SK-N-SH (cell line): ENCODE measurements at regions not wholly inside any gene's neighbourhood (a gene's known extent, or its start where the extent isn't known, plus 50 kb on each side); places are given as distances from the start of the nearest gene placed in this dataset.

Experiments used
- CTCF ChIA-PET: fragments of 300-600, 350-600 bp; formaldehyde crosslinking; extraction: SDS; loops from one replicate; lab custom pipeline; 2021; lab: Yijun Ruan, JAX
- POLR2A ChIA-PET: fragments of 350-600 bp; sonication (Branson Sonifier 250); formaldehyde crosslinking; extraction: SDS; loops from one replicate; lab custom pipeline; 2020; ENCODE audit warnings: antibody characterized with exemption, inconsistent platforms; lab: Yijun Ruan, JAX
- DNase-seq: peaks from one replicate; pipeline ENCODE4 v3.0.0; 2012
- H2AFZ ChIP-seq: fragments of 200-600 bp; sonication (generic); 2 replicates; pipeline ENCODE4 v1.8.1; 2016; ENCODE audit warnings: antibody characterized with exemption, mild to moderate bottlenecking, low read depth
- H3F3A ChIP-seq: fragments of 200-600 bp; sonication (generic); replicated peaks from 2 replicates; pipeline ENCODE3; 2016; ENCODE audit warnings: antibody characterized with exemption, mild to moderate bottlenecking; ENCODE audit not compliant: insufficient read depth
- H3K27ac ChIP-seq, 2 experiments: fragments of 200-500 bp in 1 of 2; fragments of 200-600 bp in 1 of 2; sonication (Bioruptor generic) in 1 of 2; sonication (generic), shearing (Covaris generic) in 1 of 2; 2 replicates each; pipeline versions ENCODE4 v1.5.1 to v1.6.1; 2014 to 2016; ENCODE audit warnings: low read depth in 2 of 2, inconsistent platforms in 1 of 2, low read length in 1 of 2, mild to moderate bottlenecking in 1 of 2, mixed read lengths in 1 of 2
- H3K27me3 ChIP-seq: fragments of 200-600 bp; sonication (generic), shearing (Covaris generic); 2 replicates; pipeline ENCODE4 v1.6.1; 2016; ENCODE audit warnings: mixed run types; ENCODE audit not compliant: insufficient read depth
- H3K36me3 ChIP-seq, 2 experiments: fragments of 200-500 bp in 1 of 2; fragments of 200-600 bp in 1 of 2; sonication (Bioruptor generic) in 1 of 2; sonication (generic) in 1 of 2; replicated peaks in 1 of 2; 2 replicates each; pipeline versions ENCODE3 to v1.5.1; 2014 to 2016; ENCODE audit warnings: low read length in 1 of 2, mild to moderate bottlenecking in 1 of 2; ENCODE audit not compliant: insufficient read depth in 2 of 2, control insufficient read depth in 1 of 2
- H3K4me1 ChIP-seq, 2 experiments: fragments of 200-500 bp in 1 of 2; fragments of 200-600 bp in 1 of 2; sonication (Bioruptor generic) in 1 of 2; sonication (generic), shearing (Covaris generic) in 1 of 2; 2 replicates each; pipeline versions ENCODE4 v1.5.1 to v1.6.1; 2014 to 2016; ENCODE audit warnings: low read depth in 1 of 2, low read length in 1 of 2, mixed run types in 1 of 2; ENCODE audit not compliant: insufficient read depth in 2 of 2, control insufficient read depth in 1 of 2
- H3K4me2 ChIP-seq: fragments of 200-600 bp; sonication (generic), shearing (Covaris generic); 2 replicates; pipeline ENCODE4 v1.6.1; 2017; ENCODE audit warnings: mixed run types
- H3K4me3 ChIP-seq, 2 experiments: fragments of 200-500 bp in 1 of 2; fragments of 200-600 bp in 1 of 2; sonication (Bioruptor generic) in 1 of 2; sonication (generic), shearing (Covaris generic) in 1 of 2; 2 replicates each; pipeline versions ENCODE4 v1.5.1 to v1.8.1; 2014 to 2016; ENCODE audit warnings: low read depth in 2 of 2, inconsistent platforms in 1 of 2, low read length in 1 of 2, mild to moderate bottlenecking in 1 of 2, mixed read lengths in 1 of 2, moderate library complexity in 1 of 2
- H3K79me2 ChIP-seq: fragments of 200-600 bp; sonication (generic); 2 replicates; pipeline ENCODE4 v1.8.1; 2017; ENCODE audit warnings: mild to moderate bottlenecking; ENCODE audit not compliant: insufficient read depth
- H3K9ac ChIP-seq: fragments of 200-600 bp; sonication (generic); 2 replicates; pipeline ENCODE4 v1.6.1; 2017; ENCODE audit warnings: mixed run types
- H3K9me2 ChIP-seq: fragments of 200-600 bp; sonication (generic); 2 replicates; pipeline ENCODE4 v1.6.1; 2017; ENCODE audit warnings: mixed run types
- H3K9me3 ChIP-seq: fragments of 200-600 bp; sonication (generic); 2 replicates; pipeline ENCODE4 v1.6.1; 2017; ENCODE audit warnings: mixed run types, mild to moderate bottlenecking, moderate library complexity
- H4K20me1 ChIP-seq: fragments of 200-600 bp; sonication (generic); 2 replicates; pipeline ENCODE4 v1.6.1; 2017; ENCODE audit warnings: mild to moderate bottlenecking, mixed run types; ENCODE audit not compliant: insufficient read depth
- JUND ChIP-seq: IDR thresholded peaks from 2 replicates; pipeline ENCODE4 v1.4.0; 2012
- NRF1 ChIP-seq: IDR thresholded peaks from 2 replicates; pipeline ENCODE4 v1.6.1; 2012; ENCODE audit warnings: low read depth, mild to moderate bottlenecking, low read length
- RAD21 ChIP-seq: IDR thresholded peaks from 2 replicates; pipeline ENCODE4 v1.6.1; 2012; ENCODE audit warnings: mild to moderate bottlenecking, low read length
- RCOR1 ChIP-seq: fragments of 150-350 bp; IDR thresholded peaks from 2 replicates; pipeline ENCODE4 v1.6.1; 2017; ENCODE audit warnings: antibody characterized with exemption, low read length
- RFX5 ChIP-seq: IDR thresholded peaks from 2 replicates; pipeline ENCODE4 v1.6.1; 2012; ENCODE audit warnings: mild to moderate bottlenecking, improper control_type of control experiment, low read length
- TCF12 ChIP-seq: IDR thresholded peaks from 2 replicates; pipeline ENCODE4 v1.4.0; 2012
- YY1 ChIP-seq: IDR thresholded peaks from 2 replicates; pipeline ENCODE4 v1.4.0; 2012; ENCODE audit warnings: low read depth, mild to moderate bottlenecking
- WGBS: methylation state at CpG from one replicate; pipeline ENCODE4 v1.1.6; 2017; ENCODE audit warnings: low lambda C conversion rate; 5-methylcytosine and 5-hydroxymethylcytosine counted together
- TF ChIP-seq, protein P1 (sequence below): IDR thresholded peaks from 2 replicates; pipeline ENCODE4 v1.4.0; 2012; ENCODE audit warnings: low read depth, borderline replicate concordance
- TF ChIP-seq, protein P2 (sequence below): fragments of 200-600 bp; sonication (generic); IDR thresholded peaks from 2 replicates; pipeline ENCODE4 v1.6.1; 2017; ENCODE audit warnings: antibody characterized with exemption, mild to moderate bottlenecking, moderate library complexity
- TF ChIP-seq, protein P3 (sequence below): IDR thresholded peaks from 2 replicates; pipeline ENCODE4 v1.6.1; 2012; ENCODE audit warnings: mild to moderate bottlenecking, low read depth, low read length, moderate library complexity

DNA sequence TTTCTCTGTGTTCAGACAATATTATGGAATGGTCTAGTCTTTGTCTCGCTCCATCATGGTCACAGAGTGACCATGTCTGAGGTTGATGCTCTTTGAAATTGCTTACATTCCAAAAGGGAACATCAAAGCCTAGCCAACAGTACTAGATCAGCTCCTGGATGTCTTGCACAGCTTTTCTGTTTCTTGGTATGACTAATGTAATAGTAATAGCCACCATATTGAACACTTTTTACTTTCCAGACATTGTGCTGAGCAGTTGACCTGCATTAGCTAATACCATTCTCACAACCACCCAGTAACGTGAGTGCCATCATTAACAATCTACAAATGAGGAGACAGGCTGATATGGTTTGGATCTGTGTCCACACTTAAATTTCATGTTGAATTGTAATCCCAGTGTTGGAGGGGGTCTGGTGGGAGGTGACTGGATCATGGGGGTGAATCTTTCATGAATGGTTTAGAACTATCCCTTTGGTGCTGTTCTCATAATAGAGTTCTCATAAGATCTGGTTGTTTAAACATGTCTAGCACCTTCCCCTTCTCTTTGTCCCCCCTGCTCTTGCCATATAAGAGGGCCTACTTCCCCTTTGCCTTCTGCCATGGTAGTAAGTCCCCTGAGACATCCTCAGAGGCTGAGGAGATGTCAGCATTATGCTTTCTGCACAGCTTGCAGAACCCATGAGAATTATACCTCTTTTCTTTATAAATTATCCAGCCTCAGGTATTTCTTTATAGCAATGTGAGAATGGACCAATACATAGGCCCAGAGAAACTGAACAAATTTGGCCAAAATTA lies 577.5 kb upstream of the CLINT1 start:
- H3K9me3 ChIP-seq: no peaks in the 10 kb centered on the region
- H3K9me2 ChIP-seq: no peaks in the 10 kb centered on the region
- WGBS: 33% methylated on average over 1 of the region's 2 CpGs
- no peak overlapping the region for H3K27ac ChIP-seq
- no peaks in the 10 kb centered on the region; the same call in 1 of the 2 replicates for H3K27me3 ChIP-seq
- no peaks in the 10 kb centered on the region for H3K4me1 ChIP-seq
- H3K4me3 ChIP-seq: no peak overlapping the region
- H3K4me2 ChIP-seq: no peak overlapping the region
- H3K9ac ChIP-seq: no peak overlapping the region
- DNase-seq: no peak
- no peaks in the 10 kb centered on the region for H4K20me1 ChIP-seq
- CTCF ChIA-PET: interaction anchor here (0.5 to 1.0 kb wide), 2 partner anchors 124 to 462 kb away, joined by 3 read pairs; no protein-coding TSS in a partner anchor
- no peak overlapping the region for H2AFZ ChIP-seq
- no peaks in the 10 kb centered on the region for H3K36me3 ChIP-seq
- TF ChIP-seq JUND (no peak), RFX5 (no peak), YY1 (no peak), RCOR1 (no peak), NRF1 (no peak), RAD21 (no peak), TCF12 (no peak)
- TF ChIP-seq, protein P1, sequence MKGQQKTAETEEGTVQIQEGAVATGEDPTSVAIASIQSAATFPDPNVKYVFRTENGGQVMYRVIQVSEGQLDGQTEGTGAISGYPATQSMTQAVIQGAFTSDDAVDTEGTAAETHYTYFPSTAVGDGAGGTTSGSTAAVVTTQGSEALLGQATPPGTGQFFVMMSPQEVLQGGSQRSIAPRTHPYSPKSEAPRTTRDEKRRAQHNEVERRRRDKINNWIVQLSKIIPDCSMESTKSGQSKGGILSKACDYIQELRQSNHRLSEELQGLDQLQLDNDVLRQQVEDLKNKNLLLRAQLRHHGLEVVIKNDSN: no peak
- TF ChIP-seq, protein P2, sequence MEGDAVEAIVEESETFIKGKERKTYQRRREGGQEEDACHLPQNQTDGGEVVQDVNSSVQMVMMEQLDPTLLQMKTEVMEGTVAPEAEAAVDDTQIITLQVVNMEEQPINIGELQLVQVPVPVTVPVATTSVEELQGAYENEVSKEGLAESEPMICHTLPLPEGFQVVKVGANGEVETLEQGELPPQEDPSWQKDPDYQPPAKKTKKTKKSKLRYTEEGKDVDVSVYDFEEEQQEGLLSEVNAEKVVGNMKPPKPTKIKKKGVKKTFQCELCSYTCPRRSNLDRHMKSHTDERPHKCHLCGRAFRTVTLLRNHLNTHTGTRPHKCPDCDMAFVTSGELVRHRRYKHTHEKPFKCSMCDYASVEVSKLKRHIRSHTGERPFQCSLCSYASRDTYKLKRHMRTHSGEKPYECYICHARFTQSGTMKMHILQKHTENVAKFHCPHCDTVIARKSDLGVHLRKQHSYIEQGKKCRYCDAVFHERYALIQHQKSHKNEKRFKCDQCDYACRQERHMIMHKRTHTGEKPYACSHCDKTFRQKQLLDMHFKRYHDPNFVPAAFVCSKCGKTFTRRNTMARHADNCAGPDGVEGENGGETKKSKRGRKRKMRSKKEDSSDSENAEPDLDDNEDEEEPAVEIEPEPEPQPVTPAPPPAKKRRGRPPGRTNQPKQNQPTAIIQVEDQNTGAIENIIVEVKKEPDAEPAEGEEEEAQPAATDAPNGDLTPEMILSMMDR: no peak
- TF ChIP-seq, all 33 proteins: peak for 0
- peaks cover 3% of the 10 kb centered on the region for H3F3A ChIP-seq
- no peaks in the 10 kb centered on the region for H3K79me2 ChIP-seq
- POLR2A ChIA-PET: no interaction called here

DNA sequence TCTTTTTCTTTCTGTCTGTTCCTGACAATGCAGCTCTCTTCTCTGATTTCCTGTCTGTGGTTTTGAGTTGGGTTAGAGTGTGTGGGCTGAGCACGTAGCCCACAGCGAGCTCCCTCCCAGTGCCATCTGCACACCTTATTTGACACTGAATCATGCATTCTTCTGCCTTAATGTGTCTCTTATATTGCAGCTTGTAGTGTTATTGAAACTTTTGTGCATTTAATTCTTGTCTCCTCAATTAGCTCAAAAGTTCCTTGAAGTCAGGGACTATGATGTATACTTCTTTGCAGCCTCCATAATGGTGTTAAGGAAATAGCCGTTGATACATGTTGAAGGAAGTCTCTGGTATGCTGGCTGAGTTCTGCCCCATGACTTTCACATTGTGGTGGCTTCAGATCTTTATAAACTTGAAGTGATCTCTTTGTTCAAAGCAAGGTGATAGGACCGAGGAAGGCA lies 576.2 kb upstream of the CLINT1 start:
- no peak for DNase-seq

More for the DNA sequence above, 576.2 kb upstream of the CLINT1 start:
- H3K9ac ChIP-seq: no peak overlapping the region
- CTCF ChIA-PET: interaction anchor here (1.0 kb wide), 1 partner anchor 126 kb away, joined by 3 read pairs; no protein-coding TSS in a partner anchor
- TF ChIP-seq, protein P3, sequence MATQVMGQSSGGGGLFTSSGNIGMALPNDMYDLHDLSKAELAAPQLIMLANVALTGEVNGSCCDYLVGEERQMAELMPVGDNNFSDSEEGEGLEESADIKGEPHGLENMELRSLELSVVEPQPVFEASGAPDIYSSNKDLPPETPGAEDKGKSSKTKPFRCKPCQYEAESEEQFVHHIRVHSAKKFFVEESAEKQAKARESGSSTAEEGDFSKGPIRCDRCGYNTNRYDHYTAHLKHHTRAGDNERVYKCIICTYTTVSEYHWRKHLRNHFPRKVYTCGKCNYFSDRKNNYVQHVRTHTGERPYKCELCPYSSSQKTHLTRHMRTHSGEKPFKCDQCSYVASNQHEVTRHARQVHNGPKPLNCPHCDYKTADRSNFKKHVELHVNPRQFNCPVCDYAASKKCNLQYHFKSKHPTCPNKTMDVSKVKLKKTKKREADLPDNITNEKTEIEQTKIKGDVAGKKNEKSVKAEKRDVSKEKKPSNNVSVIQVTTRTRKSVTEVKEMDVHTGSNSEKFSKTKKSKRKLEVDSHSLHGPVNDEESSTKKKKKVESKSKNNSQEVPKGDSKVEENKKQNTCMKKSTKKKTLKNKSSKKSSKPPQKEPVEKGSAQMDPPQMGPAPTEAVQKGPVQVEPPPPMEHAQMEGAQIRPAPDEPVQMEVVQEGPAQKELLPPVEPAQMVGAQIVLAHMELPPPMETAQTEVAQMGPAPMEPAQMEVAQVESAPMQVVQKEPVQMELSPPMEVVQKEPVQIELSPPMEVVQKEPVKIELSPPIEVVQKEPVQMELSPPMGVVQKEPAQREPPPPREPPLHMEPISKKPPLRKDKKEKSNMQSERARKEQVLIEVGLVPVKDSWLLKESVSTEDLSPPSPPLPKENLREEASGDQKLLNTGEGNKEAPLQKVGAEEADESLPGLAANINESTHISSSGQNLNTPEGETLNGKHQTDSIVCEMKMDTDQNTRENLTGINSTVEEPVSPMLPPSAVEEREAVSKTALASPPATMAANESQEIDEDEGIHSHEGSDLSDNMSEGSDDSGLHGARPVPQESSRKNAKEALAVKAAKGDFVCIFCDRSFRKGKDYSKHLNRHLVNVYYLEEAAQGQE: no peak
- TF ChIP-seq RCOR1: no peak
- POLR2A ChIA-PET: no interaction called here
- WGBS: 39% methylated on average over 4 of the region's 4 CpGs
- peaks cover 3% of the 10 kb centered on the region for H3F3A ChIP-seq
- H2AFZ ChIP-seq: no peak overlapping the region
- no peaks in the 10 kb centered on the region for H3K9me2 ChIP-seq
- H3K4me1 ChIP-seq: no peaks in the 10 kb centered on the region
- no peaks in the 10 kb centered on the region for H3K9me3 ChIP-seq
- H3K4me3 ChIP-seq: no peak overlapping the region
- no peak overlapping the region for H3K27ac ChIP-seq
- no peak overlapping the region for H3K4me2 ChIP-seq
- no peaks in the 10 kb centered on the region for H4K20me1 ChIP-seq
- no peaks in the 10 kb centered on the region; the same call in 1 of the 2 replicates for H3K27me3 ChIP-seq
- H3K79me2 ChIP-seq: no peaks in the 10 kb centered on the region
- H3K36me3 ChIP-seq: no peaks in the 10 kb centered on the region
